Lower leg skin (tissue), 3 donors: ENCODE measurements at regions not wholly inside any gene's neighbourhood (a gene's known extent, or its start where the extent isn't known, plus 50 kb on each side); places are given as distances from the start of the nearest gene placed in this dataset.
"Not testable (repeated sequence)": the region's sequence is repeated elsewhere in the genome, so short reads cannot be mapped to it uniquely, and the experiment has no call there.

Experiments used
- CTCF ChIP-seq, 3 donors: fragments of 450-650 bp; IDR thresholded peaks; one replicate each; pipeline ENCODE4 v1.5.1; 2016; ENCODE audit warnings: antibody characterized with exemption in 3 of 3, mild to moderate bottlenecking in 3 of 3, moderate library complexity in 2 of 3
- POLR2A ChIP-seq, 2 donors: fragments of 450-650 bp; IDR thresholded peaks; one replicate each; pipeline ENCODE4 v1.6.1; 2016 to 2017; ENCODE audit warnings: antibody characterized with exemption in 2 of 2, mild to moderate bottlenecking in 1 of 2, moderate library complexity in 1 of 2

DNA sequence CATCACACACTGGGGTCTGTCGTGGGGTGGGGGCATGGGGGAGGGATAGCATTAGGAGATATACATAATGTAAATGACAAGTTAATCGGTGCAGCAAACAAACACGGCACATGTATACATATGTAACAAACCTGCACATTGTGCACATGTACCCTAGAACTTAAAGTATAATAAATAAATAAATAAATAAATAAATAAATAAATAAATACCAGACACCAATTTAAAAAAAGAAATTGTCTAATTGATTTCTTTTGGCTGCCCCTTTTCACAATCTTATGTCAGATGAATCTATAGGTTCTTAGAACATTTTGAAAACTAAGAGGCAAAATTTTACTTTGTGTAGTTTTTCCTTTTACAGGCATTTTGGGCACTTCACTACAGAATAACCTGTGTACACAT, 74.4 kb upstream of the SMIM15 start:
- not testable (repeated sequence) for TF ChIP-seq CTCF, POLR2A (IDR thresholded peaks at IDR 0.05)
